SK-N-SH (cell line): ENCODE measurements at regions not wholly inside any gene's neighbourhood (a gene's known extent, or its start where the extent isn't known, plus 50 kb on each side); places are given as distances from the start of the nearest gene placed in this dataset.

ENCODE experiments used
- CTCF ChIA-PET: fragments of 300-600, 350-600 bp; formaldehyde crosslinking; extraction: SDS; loops from one replicate; lab custom pipeline; 2021; lab: Yijun Ruan, JAX
- POLR2A ChIA-PET: fragments of 350-600 bp; sonication (Branson Sonifier 250); formaldehyde crosslinking; extraction: SDS; loops from one replicate; lab custom pipeline; 2020; ENCODE audit warnings: antibody characterized with exemption, inconsistent platforms; lab: Yijun Ruan, JAX
- DNase-seq: peaks from one replicate; pipeline ENCODE4 v3.0.0; 2012
- H2AFZ ChIP-seq: fragments of 200-600 bp; sonication (generic); 2 replicates; pipeline ENCODE4 v1.8.1; 2016; ENCODE audit warnings: antibody characterized with exemption, mild to moderate bottlenecking, low read depth
- H3F3A ChIP-seq: fragments of 200-600 bp; sonication (generic); replicated peaks from 2 replicates; pipeline ENCODE3; 2016; ENCODE audit warnings: antibody characterized with exemption, mild to moderate bottlenecking; ENCODE audit not compliant: insufficient read depth
- H3K27ac ChIP-seq, 2 experiments: fragments of 200-500 bp in 1 of 2; fragments of 200-600 bp in 1 of 2; sonication (Bioruptor generic) in 1 of 2; sonication (generic), shearing (Covaris generic) in 1 of 2; 2 replicates each; pipeline versions ENCODE4 v1.5.1 to v1.6.1; 2014 to 2016; ENCODE audit warnings: low read depth in 2 of 2, inconsistent platforms in 1 of 2, low read length in 1 of 2, mild to moderate bottlenecking in 1 of 2, mixed read lengths in 1 of 2
- H3K27me3 ChIP-seq: fragments of 200-600 bp; sonication (generic), shearing (Covaris generic); 2 replicates; pipeline ENCODE4 v1.6.1; 2016; ENCODE audit warnings: mixed run types; ENCODE audit not compliant: insufficient read depth
- H3K36me3 ChIP-seq, 2 experiments: fragments of 200-500 bp in 1 of 2; fragments of 200-600 bp in 1 of 2; sonication (Bioruptor generic) in 1 of 2; sonication (generic) in 1 of 2; replicated peaks in 1 of 2; 2 replicates each; pipeline versions ENCODE3 to v1.5.1; 2014 to 2016; ENCODE audit warnings: low read length in 1 of 2, mild to moderate bottlenecking in 1 of 2; ENCODE audit not compliant: insufficient read depth in 2 of 2, control insufficient read depth in 1 of 2
- H3K4me1 ChIP-seq, 2 experiments: fragments of 200-500 bp in 1 of 2; fragments of 200-600 bp in 1 of 2; sonication (Bioruptor generic) in 1 of 2; sonication (generic), shearing (Covaris generic) in 1 of 2; 2 replicates each; pipeline versions ENCODE4 v1.5.1 to v1.6.1; 2014 to 2016; ENCODE audit warnings: low read depth in 1 of 2, low read length in 1 of 2, mixed run types in 1 of 2; ENCODE audit not compliant: insufficient read depth in 2 of 2, control insufficient read depth in 1 of 2
- H3K4me2 ChIP-seq: fragments of 200-600 bp; sonication (generic), shearing (Covaris generic); 2 replicates; pipeline ENCODE4 v1.6.1; 2017; ENCODE audit warnings: mixed run types
- H3K4me3 ChIP-seq, 2 experiments: fragments of 200-500 bp in 1 of 2; fragments of 200-600 bp in 1 of 2; sonication (Bioruptor generic) in 1 of 2; sonication (generic), shearing (Covaris generic) in 1 of 2; 2 replicates each; pipeline versions ENCODE4 v1.5.1 to v1.8.1; 2014 to 2016; ENCODE audit warnings: low read depth in 2 of 2, inconsistent platforms in 1 of 2, low read length in 1 of 2, mild to moderate bottlenecking in 1 of 2, mixed read lengths in 1 of 2, moderate library complexity in 1 of 2
- H3K79me2 ChIP-seq: fragments of 200-600 bp; sonication (generic); 2 replicates; pipeline ENCODE4 v1.8.1; 2017; ENCODE audit warnings: mild to moderate bottlenecking; ENCODE audit not compliant: insufficient read depth
- H3K9ac ChIP-seq: fragments of 200-600 bp; sonication (generic); 2 replicates; pipeline ENCODE4 v1.6.1; 2017; ENCODE audit warnings: mixed run types
- H3K9me2 ChIP-seq: fragments of 200-600 bp; sonication (generic); 2 replicates; pipeline ENCODE4 v1.6.1; 2017; ENCODE audit warnings: mixed run types
- H3K9me3 ChIP-seq: fragments of 200-600 bp; sonication (generic); 2 replicates; pipeline ENCODE4 v1.6.1; 2017; ENCODE audit warnings: mixed run types, mild to moderate bottlenecking, moderate library complexity
- H4K20me1 ChIP-seq: fragments of 200-600 bp; sonication (generic); 2 replicates; pipeline ENCODE4 v1.6.1; 2017; ENCODE audit warnings: mild to moderate bottlenecking, mixed run types; ENCODE audit not compliant: insufficient read depth
- CHD2 ChIP-seq: fragments of 150-350 bp; IDR thresholded peaks from 2 replicates; pipeline ENCODE4 v1.6.1; 2018; ENCODE audit warnings: low read length; ENCODE audit not compliant: partially characterized antibody
- FOXJ3 ChIP-seq: sonication (generic); formaldehyde crosslinking; IDR thresholded peaks from 2 replicates; pipeline ENCODE4 v1.5.1; 2020; ENCODE audit warnings: mild to moderate bottlenecking, missing genetic modification reagents
- GATA2 ChIP-seq: sonication (generic); formaldehyde crosslinking; IDR thresholded peaks from 2 replicates; pipeline ENCODE4 v1.5.0; 2020; ENCODE audit warnings: mild to moderate bottlenecking, missing genetic modification reagents
- JUND ChIP-seq: IDR thresholded peaks from 2 replicates; pipeline ENCODE4 v1.4.0; 2012
- MEF2A ChIP-seq: IDR thresholded peaks from 2 replicates; pipeline ENCODE4 v1.4.0; 2012; ENCODE audit warnings: low read depth, borderline replicate concordance
- MXI1 ChIP-seq: IDR thresholded peaks from 2 replicates; pipeline ENCODE4 v1.6.1; 2012; ENCODE audit warnings: mild to moderate bottlenecking, low read depth, low read length, improper control_type of control experiment
- NRF1 ChIP-seq: IDR thresholded peaks from 2 replicates; pipeline ENCODE4 v1.6.1; 2012; ENCODE audit warnings: low read depth, mild to moderate bottlenecking, low read length
- RAD21 ChIP-seq: IDR thresholded peaks from 2 replicates; pipeline ENCODE4 v1.6.1; 2012; ENCODE audit warnings: mild to moderate bottlenecking, low read length
- RCOR1 ChIP-seq: fragments of 150-350 bp; IDR thresholded peaks from 2 replicates; pipeline ENCODE4 v1.6.1; 2017; ENCODE audit warnings: antibody characterized with exemption, low read length
- SIN3A ChIP-seq: IDR thresholded peaks from 2 replicates; pipeline ENCODE4 v1.6.1; 2012; ENCODE audit warnings: low read depth, mild to moderate bottlenecking, low read length, moderate library complexity, borderline replicate concordance
- SMC3 ChIP-seq: IDR thresholded peaks from 2 replicates; pipeline ENCODE4 v1.6.1; 2012; ENCODE audit warnings: low read depth, low read length, improper control_type of control experiment
- USF2 ChIP-seq: fragments of 150-350 bp; IDR thresholded peaks from 2 replicates; pipeline ENCODE4 v1.6.1; 2017; ENCODE audit warnings: antibody characterized with exemption, low read length, low read depth, borderline replicate concordance
- WGBS: methylation state at CpG from one replicate; pipeline ENCODE4 v1.1.6; 2017; ENCODE audit warnings: low lambda C conversion rate; 5-methylcytosine and 5-hydroxymethylcytosine counted together
- TF ChIP-seq, protein P1 (sequence below): fragments of 200-600 bp; sonication (generic); IDR thresholded peaks from 2 replicates; pipeline ENCODE4 v1.6.1; 2017; ENCODE audit warnings: antibody characterized with exemption, mild to moderate bottlenecking, moderate library complexity
- TF ChIP-seq, protein P2 (sequence below): fragments of 150-350 bp; IDR thresholded peaks from 2 replicates; pipeline ENCODE4 v1.6.1; 2016; ENCODE audit warnings: mild to moderate bottlenecking, low read depth, low read length
- TF ChIP-seq, protein P3 (sequence below): IDR thresholded peaks from 2 replicates; pipeline ENCODE4 v1.4.0; 2012; ENCODE audit warnings: low read depth, borderline replicate concordance

DNA sequence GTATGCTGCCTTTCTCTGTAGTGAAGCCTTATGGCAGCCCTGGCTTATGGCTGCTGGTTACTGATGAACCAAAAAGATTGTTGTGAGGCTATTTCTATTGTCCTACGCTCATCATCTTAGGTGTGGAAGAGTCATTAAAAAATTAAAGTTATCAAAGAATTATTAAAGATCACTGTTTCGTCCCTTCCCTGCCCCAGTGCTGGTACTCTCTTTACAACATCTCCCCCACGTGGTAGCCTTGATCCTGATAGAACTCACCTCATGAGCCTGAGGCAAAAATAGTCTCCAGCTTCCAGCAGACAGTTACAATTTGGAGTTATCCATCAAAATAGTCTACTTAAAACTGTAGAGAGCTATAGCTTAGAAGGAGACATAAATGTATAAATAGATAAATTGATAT, 201.5 kb downstream of the S1PR1 start:
- H3K27ac ChIP-seq: no peak overlapping the region
- H3K27me3 ChIP-seq: no peaks in the 10 kb centered on the region
- no peak overlapping the region for H3K4me2 ChIP-seq
- no peak overlapping the region for H3K9ac ChIP-seq
- no peaks in the 10 kb centered on the region for H3K36me3 ChIP-seq
- TF ChIP-seq SMC3 (no peak), MEF2A (no peak), SIN3A (no peak), FOXJ3 (CRISPR knock-in tag) (no peak), RCOR1 (no peak), RAD21 (peak; percentile 46)
- TF ChIP-seq, protein P1, sequence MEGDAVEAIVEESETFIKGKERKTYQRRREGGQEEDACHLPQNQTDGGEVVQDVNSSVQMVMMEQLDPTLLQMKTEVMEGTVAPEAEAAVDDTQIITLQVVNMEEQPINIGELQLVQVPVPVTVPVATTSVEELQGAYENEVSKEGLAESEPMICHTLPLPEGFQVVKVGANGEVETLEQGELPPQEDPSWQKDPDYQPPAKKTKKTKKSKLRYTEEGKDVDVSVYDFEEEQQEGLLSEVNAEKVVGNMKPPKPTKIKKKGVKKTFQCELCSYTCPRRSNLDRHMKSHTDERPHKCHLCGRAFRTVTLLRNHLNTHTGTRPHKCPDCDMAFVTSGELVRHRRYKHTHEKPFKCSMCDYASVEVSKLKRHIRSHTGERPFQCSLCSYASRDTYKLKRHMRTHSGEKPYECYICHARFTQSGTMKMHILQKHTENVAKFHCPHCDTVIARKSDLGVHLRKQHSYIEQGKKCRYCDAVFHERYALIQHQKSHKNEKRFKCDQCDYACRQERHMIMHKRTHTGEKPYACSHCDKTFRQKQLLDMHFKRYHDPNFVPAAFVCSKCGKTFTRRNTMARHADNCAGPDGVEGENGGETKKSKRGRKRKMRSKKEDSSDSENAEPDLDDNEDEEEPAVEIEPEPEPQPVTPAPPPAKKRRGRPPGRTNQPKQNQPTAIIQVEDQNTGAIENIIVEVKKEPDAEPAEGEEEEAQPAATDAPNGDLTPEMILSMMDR: peak; percentile 54
- H3K79me2 ChIP-seq: no peaks in the 10 kb centered on the region
- no peaks in the 10 kb centered on the region for H3K9me3 ChIP-seq
- no peaks in the 10 kb centered on the region for H3F3A ChIP-seq
- no peaks in the 10 kb centered on the region for H3K9me2 ChIP-seq
- ChIA-PET CTCF (interaction anchor here (1.0 to 1.3 kb wide), 3 partner anchors 30 to 129 kb away, joined by 3 to 4 read pairs (median 4); no protein-coding TSS in a partner anchor), POLR2A (no interaction called here)
- H2AFZ ChIP-seq: no peak overlapping the region
- WGBS: 23% methylated on average over 3 of the region's 3 CpGs
- DNase-seq: no peak
- H3K4me1 ChIP-seq: peaks cover 0 to 8% of the 10 kb centered on the region in 2 experiments; a peak in 2 of 4 replicates
- no peaks in the 10 kb centered on the region for H4K20me1 ChIP-seq
- no peak overlapping the region for H3K4me3 ChIP-seq

GRCh38 chr1:101440485-101440884, 203.7 kb downstream of the S1PR1 start:
- no peaks in the 10 kb centered on the region for H3K9me2 ChIP-seq
- ChIA-PET POLR2A (interaction anchor here (0.8 kb wide), 1 partner anchor 45 kb away, joined by 3 read pairs; no protein-coding TSS in a partner anchor), CTCF (interaction anchor here (0.6 to 1.7 kb wide), 3 partner anchors 42 to 131 kb away, joined by 3 to 5 read pairs (median 4); no protein-coding TSS in a partner anchor)
- H3K9ac ChIP-seq: no peak overlapping the region
- H2AFZ ChIP-seq: no peak overlapping the region
- WGBS: 39% methylated on average over 5 of the region's 5 CpGs
- peak; percentile 23 for DNase-seq
- H3K79me2 ChIP-seq: no peaks in the 10 kb centered on the region
- peaks cover 0 to 11% of the 10 kb centered on the region in 2 experiments; a peak in 2 of 4 replicates for H3K4me1 ChIP-seq
- H3K36me3 ChIP-seq: no peaks in the 10 kb centered on the region
- no peak overlapping the region for H3K4me2 ChIP-seq
- H3F3A ChIP-seq: no peaks in the 10 kb centered on the region
- H3K9me3 ChIP-seq: no peaks in the 10 kb centered on the region
- peak overlapping the region in 1 of 2 experiments; percentile 50; a peak in 1 of 4 replicates for H3K27ac ChIP-seq
- no peak overlapping the region for H3K4me3 ChIP-seq
- no peaks in the 10 kb centered on the region for H4K20me1 ChIP-seq
- H3K27me3 ChIP-seq: no peaks in the 10 kb centered on the region
- TF ChIP-seq RCOR1 (peak; percentile 91), GATA2 (CRISPR knock-in tag) (peak; percentile 58; the same call in 1 of the 2 replicates), MEF2A (no peak), CHD2 (peak; percentile 56), USF2 (no peak), FOXJ3 (CRISPR knock-in tag) (0 out of 2 replicates have a peak, but pooled peaks have one; percentile 61), MXI1 (no peak), JUND (no peak), NRF1 (no peak)
- TF ChIP-seq, protein P2, sequence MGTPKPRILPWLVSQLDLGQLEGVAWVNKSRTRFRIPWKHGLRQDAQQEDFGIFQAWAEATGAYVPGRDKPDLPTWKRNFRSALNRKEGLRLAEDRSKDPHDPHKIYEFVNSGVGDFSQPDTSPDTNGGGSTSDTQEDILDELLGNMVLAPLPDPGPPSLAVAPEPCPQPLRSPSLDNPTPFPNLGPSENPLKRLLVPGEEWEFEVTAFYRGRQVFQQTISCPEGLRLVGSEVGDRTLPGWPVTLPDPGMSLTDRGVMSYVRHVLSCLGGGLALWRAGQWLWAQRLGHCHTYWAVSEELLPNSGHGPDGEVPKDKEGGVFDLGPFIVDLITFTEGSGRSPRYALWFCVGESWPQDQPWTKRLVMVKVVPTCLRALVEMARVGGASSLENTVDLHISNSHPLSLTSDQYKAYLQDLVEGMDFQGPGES: no peak
- TF ChIP-seq, protein P3, sequence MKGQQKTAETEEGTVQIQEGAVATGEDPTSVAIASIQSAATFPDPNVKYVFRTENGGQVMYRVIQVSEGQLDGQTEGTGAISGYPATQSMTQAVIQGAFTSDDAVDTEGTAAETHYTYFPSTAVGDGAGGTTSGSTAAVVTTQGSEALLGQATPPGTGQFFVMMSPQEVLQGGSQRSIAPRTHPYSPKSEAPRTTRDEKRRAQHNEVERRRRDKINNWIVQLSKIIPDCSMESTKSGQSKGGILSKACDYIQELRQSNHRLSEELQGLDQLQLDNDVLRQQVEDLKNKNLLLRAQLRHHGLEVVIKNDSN: no peak
- TF ChIP-seq, protein P1: no peak
